K562 (cell line): ENCODE measurements at regions not wholly inside any gene's neighbourhood (a gene's known extent, or its start where the extent isn't known, plus 50 kb on each side); places are given as distances from the start of the nearest gene placed in this dataset.

ENCODE experiments used
- CEBPB ChIP-seq: fragments of 450-650 bp; IDR thresholded peaks from 2 replicates; pipeline ENCODE4 v1.6.1; 2016; ENCODE audit warnings: missing genetic modification characterization, missing compliant biosample characterization
- EP300 ChIP-seq: IDR thresholded peaks from 2 replicates; pipeline ENCODE4 v1.6.1; 2012; ENCODE audit warnings: low read length, improper control_type of control experiment
- EZH2 ChIP-seq: IDR thresholded peaks from 2 replicates; pipeline ENCODE4 v1.6.1; 2012; ENCODE audit warnings: low read depth, mild to moderate bottlenecking, inconsistent platforms, low read length, borderline replicate concordance
- NFIC ChIP-seq: fragments of 450-650 bp; IDR thresholded peaks from 2 replicates; pipeline ENCODE4 v1.6.1; 2017; ENCODE audit warnings: mild to moderate bottlenecking, inconsistent platforms
- ZNF785 ChIP-seq: fragments of 250-450 bp; sonication (Bioruptor Pico); IDR thresholded peaks from 2 replicates; pipeline ENCODE4 v1.4.0; 2020; ENCODE audit warnings: mild to moderate bottlenecking
- TF ChIP-seq, protein P1 (sequence below): fragments of 250-450 bp; sonication (Bioruptor Pico); IDR thresholded peaks from 2 replicates; pipeline ENCODE4 v1.8.0; 2022; ENCODE audit warnings: inconsistent platforms, mild to moderate bottlenecking, moderate library complexity, borderline replicate concordance

DNA sequence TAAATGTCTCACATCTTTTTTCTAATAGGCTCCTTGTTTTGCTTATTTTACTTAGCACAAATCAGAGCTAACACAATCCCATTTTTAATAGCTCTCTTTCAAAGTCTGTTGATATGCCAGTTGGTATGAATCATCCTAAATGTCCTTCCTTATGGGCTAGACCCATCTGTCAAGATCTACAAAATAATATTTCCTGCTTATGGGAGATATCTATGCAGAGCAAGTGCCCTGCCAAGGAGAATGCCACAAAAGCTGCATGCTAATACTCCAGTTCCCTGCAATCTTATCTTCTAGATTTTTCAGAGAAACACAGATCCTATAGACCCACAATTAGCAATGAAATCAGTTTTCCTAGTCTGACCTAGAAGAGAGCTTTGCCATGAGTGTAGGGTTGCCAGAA, 230.8 kb upstream of the NPVF start:
- TF ChIP-seq, protein P1, sequence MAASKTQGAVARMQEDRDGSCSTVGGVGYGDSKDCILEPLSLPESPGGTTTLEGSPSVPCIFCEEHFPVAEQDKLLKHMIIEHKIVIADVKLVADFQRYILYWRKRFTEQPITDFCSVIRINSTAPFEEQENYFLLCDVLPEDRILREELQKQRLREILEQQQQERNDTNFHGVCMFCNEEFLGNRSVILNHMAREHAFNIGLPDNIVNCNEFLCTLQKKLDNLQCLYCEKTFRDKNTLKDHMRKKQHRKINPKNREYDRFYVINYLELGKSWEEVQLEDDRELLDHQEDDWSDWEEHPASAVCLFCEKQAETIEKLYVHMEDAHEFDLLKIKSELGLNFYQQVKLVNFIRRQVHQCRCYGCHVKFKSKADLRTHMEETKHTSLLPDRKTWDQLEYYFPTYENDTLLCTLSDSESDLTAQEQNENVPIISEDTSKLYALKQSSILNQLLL (CRISPR knock-in tag), result no peak
- TF ChIP-seq ZNF785 (no peak), NFIC (no peak), EZH2 (no peak), CEBPB (tag) (no peak), EP300 (no peak)
